COLO668 (cell line): ENCODE measurements at regions not wholly inside any gene's neighbourhood (a gene's known extent, or its start where the extent isn't known, plus 50 kb on each side); places are given as distances from the start of the nearest gene placed in this dataset.

ENCODE experiments used
- DNase-seq: peaks from one replicate; lab custom pipeline; 2025; ENCODE audit not compliant: unreplicated experiment; lab: John Stamatoyannopoulos, UW

DNA sequence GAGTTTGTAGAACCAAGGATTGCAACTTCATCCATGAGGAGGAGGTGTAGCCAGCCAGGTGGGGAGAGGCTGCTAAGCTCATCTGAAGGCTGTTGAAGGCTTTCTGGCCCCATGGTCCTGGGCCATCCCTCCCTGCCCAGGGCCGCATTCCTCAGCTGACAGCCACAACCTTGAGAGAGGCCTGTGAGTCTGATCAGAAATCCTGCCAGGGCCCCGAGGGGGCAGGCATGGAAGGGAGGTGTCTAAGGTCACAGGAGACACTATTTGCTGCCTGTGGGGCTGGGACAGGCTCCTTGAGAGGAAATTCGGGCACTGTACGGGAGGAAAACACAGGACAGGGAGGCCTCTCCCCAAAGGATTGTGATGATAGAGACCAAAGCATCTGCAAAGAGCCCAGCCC, 88.1 kb upstream of the IGLL5 start:
- DNase-seq, result no peak

DNA sequence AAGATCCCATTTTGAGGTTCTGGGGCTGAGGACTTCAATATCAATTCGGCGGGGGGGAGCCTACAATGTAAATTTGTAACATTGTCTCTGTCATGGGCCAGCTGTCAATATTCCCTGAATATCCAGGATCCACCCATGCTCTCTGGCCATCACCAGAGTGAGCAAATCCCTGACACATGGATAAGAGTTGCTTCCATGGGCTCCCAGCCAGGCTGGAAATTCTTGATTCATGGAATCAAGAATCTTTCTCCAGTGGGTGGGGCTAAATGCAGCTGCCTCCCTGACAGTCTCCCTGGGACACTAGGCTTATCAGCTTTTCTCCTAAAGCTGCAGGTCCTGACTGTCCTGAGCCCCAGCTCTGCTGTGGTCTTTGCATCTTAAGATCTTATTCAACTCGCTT, 86.9 kb upstream of the IGLL5 start:
- DNase-seq, result no peak

DNA sequence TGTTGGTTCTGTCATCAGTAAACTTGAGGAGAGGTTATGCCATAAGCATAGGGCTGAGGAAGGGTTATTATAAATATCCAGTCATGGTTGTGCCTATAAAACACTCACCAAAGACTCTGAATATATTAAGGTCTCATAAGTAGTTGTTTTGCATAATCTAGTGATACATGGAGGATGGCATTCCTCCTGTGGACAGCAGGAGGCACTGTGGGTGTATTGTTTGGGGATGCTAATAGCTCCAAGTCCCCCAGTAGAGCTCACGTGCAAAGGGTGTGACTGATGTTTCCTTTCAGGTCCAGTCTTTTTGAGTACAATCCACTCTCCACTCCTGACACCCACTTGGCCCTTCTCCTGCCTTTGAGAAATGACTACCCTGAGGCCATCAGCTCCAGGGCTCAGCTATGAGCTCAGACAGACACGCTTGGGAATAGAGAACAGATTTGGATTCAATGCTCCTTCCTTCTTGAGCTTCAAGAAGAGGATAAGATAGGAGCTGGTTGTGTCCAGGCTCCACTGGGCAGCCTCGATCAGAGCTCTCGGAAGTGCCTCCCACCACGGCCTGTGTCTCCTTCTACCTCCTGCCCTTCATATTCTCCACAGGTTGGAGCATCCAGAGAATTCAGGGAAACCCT, 85.2 kb upstream of the IGLL5 start:
- no peak for DNase-seq

DNA sequence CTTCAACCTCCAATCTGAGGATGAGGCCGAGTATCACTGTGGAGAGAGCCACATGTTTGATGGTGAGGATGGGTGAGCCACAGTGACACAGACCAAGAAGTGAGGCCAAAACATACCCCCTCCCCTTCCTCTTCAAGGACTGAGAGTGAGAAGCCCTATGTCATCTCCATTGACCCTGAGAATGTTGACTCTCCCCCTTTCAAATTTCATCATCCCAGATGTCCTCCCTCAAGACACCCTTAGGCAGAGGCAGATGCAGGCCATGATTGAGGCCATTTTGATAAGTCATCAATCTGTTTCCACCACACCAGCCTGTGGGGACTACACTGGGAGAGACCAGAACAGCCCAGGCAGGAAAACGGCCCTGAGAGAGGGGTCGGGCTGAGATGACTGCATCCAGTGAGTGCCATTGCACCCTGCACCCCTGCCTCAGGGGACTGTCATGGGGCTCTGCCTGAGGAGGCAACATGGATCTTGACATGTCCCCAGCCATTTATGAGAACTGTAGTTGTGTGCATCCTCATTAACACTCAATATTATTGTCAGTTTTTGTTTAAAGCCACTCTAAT, 84.2 kb upstream of the IGLL5 start:
- no peak for DNase-seq

DNA sequence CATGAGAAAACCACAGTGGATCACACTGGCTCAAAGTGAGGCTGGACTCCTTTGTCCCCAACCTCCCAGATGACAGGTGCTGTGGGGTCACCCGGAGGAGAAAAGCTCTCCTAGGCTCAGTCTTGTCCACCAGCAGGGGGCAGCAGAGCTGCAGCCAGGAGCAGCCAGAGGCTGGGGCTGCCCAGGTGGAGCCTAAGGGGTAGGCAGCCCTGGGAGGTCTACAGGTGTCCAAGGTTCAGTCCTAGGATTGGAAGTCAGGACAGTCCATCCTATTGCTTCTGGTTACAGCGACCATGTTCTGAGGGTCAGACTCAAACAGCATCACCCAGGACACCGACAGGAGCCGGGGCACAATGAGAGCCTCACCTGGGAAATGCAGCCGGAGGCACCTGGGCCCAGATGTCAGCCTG, 77.6 kb upstream of the IGLL5 start:
- DNase-seq, result no peak

DNA sequence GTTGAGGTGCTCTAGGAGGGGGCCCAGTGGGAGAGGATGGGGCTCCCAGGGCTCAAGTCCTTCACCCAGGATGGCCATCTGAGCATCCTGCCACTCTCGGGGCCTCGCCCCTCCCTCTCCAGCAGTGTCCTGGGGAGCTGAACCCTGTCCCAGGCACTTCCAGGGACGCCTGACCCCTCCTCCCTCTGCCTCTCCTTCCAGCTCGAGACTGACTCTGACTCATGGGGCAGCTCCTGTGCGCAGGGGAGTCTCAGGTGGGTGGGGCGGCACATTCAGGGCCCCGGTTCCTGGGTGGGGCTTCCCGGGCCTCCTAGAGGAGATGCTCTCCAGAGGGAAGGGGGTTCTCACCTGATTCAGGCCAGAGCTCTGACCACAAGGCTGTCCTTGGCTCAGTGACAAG, 77.1 kb upstream of the IGLL5 start:
- no peak for DNase-seq

DNA sequence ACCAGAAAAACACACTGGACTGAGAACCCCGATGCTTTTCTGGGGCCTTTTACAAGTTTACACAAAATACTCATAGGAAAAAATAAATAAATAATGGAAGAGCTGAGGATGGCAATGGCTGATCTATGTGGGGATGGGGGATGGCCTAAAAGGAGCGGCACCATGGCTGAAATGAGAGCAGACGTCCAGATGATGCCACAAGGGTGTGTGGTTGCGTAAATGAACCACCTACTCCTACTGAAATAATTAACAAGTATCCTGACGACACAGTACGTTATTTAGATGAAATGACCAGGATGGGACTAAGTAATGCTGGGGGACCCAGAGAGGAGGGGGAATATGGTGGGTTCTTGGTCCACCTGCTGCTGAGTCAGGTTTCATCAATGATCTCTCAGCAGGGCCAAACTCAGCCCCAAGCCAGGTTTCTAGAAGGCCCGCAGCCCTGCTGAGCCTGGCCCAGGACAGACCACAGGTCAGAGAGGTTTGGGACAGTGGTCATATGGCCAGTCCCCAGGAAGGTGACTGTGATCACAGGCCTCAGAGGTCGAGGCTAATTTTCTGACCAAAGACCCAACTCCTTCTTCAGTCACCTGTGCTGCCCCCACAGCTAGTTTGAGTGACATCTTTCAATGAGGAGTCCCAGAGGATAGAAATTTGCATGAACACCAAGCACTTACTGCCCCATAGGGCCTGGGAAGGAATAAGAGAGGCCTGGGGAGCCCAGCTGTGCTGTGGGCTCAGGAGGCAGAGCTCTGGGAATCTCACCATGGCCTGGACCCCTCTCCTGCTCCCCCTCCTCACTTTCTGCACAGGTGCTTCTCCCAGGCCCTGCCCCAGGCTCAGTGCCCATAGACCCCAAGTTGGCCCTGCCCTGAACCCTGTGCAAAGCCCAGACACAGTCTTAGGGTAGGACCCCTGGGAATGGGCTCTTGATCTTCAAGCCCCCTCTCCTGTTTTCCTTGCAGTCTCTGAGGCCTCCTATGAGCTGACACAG, 76.3 kb upstream of the IGLL5 start:
- no peak for DNase-seq

DNA sequence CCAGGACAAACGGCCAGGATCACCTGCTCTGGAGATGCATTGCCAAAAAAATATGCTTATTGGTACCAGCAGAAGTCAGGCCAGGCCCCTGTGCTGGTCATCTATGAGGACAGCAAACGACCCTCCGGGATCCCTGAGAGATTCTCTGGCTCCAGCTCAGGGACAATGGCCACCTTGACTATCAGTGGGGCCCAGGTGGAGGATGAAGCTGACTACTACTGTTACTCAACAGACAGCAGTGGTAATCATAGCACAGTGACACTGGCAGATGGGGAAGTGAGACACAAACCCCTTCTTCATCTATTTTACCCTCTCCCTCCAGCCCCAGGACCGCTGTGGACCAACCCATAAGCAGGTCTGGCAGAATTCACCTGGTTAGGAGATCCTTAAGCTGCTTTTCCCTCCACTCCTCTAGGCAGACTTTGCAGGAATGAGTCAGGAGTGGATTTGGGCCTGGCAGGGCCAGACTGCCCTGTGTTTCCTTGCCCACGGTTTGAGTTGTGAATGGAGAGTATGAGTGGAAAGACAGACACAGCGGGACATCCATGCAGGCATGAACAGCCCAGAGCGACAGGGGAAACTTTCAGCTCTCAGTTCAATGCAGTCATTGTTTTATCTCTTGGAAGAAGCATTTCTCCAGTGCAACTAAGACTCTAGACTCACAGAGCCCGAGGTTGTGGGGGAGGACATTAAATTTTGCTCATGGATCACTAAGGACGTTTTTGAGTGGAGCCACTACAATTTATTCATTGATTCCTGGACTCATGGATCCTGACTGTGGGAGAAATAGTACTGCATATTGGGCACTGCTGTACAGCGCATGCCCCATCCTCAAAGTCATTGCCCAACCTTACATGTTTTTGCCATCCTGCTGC, 75.3 kb upstream of the IGLL5 start:
- DNase-seq, result no peak

DNA sequence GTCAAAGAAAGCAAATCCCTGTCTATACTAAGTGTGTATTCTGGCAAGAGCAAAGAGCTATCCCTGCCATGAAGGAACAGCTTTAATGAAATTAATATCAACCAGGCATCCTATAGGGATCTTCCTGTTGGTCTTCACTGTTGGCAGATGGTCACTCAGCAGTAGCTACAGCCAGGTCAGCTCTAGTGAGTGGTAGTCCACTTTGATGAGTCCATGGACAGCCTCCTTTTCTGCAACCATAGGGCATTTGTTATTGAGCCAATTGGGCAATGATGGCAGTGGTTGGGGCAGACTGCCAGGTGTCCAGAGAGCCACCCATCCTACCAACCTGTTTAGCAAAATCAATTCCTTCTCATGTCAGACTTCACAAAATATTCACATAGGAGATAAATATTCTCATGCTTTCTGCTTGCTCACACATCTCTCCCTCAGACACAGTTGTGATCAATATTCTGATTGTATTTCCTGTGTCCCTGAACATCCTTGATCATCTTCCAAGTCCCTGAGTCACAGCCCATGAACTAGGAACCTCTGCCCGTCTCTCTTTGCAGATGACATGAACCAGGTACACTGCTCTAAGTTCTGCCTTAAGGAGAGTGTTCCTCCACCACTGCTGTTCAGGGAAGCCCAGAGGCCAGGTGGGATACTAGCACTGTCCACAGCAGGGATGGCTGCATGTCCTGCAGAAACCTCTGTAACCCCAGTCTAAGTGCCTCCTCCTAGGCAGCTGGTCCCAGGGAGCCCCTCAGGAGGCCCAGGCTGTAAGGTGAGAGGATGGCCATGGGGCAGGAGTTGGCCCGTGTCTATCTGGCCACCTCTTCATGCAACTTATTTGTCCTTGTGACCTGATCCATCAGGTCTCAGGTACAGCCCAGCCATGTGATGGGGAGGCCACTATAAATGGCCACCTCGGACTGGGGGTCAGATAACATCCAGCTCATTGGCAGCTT, 74.2 kb upstream of the IGLL5 start:
- DNase-seq, result no peak

DNA sequence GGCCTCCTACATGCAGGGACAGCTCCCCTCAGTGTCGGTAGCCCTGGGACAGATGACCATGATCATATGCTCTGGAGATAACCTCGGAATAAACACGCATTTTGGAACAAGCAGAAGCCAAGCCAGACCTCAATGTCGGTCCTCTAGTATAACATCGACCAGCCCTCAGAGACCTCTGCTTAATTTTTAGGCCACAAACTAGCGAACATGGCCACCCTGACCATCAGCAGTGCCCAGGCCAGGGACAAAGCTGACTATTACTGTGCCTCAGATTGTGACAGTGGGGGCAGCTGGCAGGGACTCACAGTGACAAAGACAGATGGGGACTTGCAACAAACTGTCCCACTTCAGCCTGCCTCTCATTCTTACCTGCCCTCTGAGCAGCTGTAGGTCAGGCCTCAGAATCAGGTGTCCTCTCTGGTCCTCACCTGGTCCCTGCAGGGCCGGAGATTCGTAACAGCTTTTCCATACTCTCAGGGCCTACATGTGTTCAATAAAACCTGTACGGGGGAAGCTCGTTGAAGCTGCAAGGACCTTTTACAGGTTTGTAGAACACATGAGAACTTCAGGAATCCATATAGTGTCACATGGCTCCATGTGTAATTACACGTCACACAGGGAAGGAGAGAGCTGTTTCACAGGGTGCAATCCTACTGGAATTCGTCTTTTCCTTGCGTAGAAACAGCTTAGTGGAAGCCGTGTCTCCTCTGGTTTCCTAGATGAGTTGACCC, 72.8 kb upstream of the IGLL5 start:
- no peak for DNase-seq

DNA sequence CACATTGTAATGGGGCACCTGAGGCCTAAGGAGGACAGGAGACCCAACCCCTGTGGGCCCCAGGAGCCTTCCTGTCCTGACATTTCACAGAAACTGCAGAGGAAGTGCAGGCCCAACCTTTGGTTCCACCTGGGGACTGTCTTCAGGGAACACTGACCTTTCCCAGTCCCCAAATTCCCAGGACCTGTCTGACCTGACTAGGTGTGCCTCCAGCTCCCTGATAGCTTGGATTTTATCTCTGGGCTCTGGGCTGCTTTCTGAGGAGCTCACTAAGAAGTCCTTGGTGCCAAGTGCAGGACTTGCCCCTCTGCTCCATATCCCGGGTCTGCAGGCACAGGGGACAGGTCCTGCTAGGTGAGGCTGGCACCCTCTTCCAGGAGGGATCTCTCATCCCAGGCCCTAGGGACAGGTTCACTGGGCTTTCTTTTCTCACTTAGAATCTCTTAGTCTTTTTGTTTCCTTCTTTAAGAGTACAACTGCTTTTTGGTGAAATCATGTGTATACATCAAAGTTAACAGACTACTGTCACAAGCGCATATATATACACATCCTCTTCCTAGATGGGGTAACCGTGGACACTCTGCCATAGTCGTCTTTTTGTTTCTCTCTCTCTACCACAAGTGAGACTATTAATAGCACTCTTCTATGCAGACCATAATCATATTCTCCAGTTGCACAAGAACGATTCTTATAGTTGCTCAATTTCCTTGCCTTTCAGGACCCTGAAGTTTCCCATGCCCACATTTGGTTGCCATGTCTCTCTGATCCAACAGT, 72.0 kb upstream of the IGLL5 start:
- no peak for DNase-seq

DNA sequence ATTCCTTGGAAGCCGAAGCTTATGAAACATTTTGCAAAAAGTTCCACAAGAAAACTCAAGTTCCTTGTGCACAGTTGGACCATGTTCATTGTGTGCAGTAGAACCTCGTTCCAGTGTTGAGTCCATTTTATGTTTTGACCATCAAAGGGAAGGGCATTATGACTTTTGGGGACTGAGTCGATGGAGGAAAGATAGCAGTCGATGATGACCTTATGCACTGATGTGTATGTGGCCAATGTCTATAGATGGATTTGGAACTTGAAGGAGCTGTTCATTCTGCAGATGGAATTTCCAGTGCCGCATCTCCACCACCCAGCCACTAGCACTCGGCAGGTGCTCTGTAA, 71.5 kb upstream of the IGLL5 start:
- DNase-seq, result no peak

DNA sequence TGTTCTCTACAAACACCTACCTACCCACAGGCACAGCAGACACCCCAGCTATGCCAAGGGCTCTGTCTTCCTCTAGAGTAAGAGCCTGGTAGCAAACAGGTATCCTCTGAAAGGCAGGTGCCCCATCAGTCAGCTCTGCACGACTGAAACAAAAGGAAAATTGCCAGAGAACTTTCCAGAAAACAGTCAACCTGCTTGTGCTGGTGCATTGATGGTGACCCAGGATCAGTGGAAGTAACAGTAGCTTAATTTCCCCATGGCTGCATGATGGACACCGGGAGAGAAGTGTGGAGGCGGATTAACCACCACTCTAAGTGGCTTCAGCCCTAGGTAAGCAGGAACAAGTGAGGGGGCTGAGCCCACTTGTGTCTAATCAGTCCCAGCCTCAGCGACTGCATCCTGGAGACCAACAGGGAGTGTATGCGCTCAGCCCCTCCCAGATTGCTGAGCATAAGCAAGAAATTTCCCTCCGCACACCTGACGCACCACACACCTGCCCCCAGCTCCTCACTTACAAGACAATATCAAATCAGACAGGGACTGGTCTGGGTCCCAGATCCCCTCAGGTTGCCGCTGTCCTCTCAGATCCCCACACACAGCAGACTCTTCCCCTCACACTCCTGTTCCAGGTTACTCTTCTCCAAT, 70.7 kb upstream of the IGLL5 start:
- no peak for DNase-seq

DNA sequence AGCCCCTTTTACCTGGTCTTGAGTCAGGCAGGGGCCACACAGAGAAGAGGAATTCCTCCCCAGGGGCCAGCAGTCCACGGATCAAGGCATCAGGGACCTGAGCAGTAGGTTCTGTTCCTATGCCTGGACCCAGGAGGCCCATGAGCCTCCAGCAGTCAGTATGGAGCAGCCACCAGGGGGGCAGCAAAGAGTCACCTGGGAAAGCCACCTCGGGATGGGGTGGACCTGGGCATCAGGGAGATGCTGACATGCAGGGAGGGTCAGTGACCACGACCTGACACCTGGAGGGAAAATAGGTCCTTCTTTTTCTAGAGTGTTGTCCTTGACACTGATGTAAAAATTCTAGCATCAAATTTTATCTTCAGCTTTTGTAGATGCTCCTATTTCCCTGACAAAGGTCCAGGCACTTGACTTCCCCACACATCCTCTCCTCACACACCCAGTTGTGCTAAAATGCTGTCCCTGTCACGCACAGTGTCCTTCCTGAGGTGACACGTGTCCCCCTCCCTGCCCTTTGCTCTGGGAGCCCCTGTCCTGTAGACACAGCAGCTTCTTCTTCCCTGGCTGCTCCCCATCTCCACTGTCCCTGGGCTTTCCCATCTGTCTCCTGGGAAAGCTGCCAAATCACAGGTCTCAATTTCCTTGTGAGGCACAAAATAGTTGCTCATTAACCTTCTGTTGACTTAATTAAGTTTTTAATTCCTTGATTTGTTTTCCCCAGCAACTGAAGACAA, 70.0 kb upstream of the IGLL5 start:
- DNase-seq, result no peak

DNA sequence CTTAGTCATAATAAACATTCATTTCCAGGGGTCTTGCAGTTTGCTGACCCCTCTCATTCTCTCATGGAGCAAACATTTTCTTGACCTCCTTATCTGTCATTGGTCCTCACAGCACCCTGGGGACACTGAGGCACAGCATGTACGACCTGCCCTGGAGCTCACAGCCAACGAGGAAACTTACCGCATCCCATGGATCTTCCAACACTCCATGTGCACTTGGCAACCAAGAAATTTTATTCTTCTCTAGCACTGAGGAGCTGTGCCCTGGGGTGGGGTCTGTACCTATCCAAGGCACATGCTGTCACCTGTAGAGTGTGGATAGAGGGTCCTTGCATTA, 69.4 kb upstream of the IGLL5 start:
- no peak for DNase-seq

DNA sequence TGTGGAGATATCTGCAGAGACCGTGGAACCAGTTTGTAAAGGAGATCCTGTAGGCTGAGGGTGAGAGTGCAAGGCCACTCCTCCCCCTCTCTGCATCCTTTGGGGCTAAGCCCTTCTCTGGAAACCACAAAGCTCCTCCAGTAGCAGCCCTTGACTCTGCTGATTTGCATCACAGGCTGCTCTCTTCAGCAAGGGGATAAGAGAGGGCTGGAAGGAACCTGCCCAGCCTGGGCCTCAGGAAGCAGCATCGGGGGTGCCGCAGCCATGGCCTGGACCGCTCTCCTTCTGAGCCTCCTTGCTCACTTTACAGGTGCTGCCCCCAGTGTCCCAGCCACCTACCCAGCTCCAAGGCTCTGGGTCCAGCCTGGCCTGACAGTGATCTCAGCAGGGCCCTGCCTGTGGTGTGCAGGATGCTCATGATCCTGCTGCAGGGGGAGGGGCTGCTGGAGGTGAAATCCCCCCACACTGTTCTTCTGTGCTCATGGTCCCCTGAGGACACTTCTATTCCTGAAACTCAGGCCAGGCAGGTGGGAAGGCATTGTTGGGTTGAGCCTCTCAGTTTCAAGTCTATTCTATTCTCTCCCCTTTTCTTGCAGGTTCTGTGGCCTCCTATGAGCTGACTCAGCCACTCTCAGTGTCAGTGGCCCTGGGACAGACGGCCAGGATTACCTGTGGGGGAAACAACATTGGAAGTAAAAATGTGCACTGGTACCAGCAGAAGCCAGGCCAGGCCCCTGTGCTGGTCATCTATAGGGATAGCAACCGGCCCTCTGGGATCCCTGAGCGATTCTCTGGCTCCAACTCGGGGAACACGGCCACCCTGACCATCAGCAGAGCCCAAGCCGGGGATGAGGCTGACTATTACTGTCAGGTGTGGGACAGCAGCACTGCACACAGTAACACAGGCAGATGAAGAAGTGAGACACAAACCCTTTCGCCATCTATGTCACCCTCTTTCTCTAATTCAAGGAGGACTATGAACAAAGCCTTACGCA, 68.5 kb upstream of the IGLL5 start:
- DNase-seq, result no peak

DNA sequence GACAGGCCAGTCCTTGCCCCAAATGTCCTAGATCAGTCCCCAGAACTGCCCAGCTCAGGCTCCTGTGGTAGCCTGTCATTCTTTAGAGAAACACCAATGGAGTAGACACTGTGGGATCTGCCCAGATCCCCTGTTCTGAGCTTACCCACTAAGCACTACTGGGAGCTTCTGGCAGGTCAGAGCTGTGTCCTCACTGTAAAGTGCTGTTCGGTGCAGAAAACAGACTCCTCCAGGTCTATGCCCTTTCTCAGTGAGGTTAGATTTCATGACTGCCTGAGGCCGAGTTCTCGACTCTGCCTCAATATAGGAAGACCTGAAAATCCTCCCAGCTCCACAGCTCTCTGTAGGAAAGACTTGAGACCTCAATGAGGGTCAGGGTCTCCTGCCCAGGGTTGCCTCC, 67.5 kb upstream of the IGLL5 start:
- DNase-seq, result no peak
